B cell (primary cell): ENCODE measurements at regions not wholly inside any gene's neighbourhood (a gene's known extent, or its start where the extent isn't known, plus 50 kb on each side); places are given as distances from the start of the nearest gene placed in this dataset.

Source experiments
- ATAC-seq: fragments of 200-7000 bp; cut with Tn5 transposase; one replicate; pipeline ENCODE4 v1.10.0; 2021; ENCODE audit warnings: low read depth, mild to moderate bottlenecking, moderate number of reproducible peaks, moderate library complexity
- CTCF ChIA-PET: fragments of 350-600 bp; sonication (Branson Sonifier 250); formaldehyde crosslinking; loops from one replicate; lab custom pipeline; 2021; ENCODE audit warnings: antibody characterized with exemption, inconsistent platforms; lab: Charles Lee
- POLR2A ChIA-PET: fragments of 350-600 bp; sonication (Branson Sonifier 250); formaldehyde crosslinking; loops from one replicate; lab custom pipeline; 2021; ENCODE audit warnings: antibody characterized with exemption; lab: Charles Lee
- DNase-seq: peaks from one replicate; pipeline ENCODE4 v3.0.0; 2013
- H2AFZ ChIP-seq: 2 replicates; pipeline ENCODE4 v1.6.1; 2012; ENCODE audit warnings: mild to moderate bottlenecking, low read depth, low read length; ENCODE audit not compliant: insufficient read depth, poor library complexity, severe bottlenecking
- H3K27ac ChIP-seq, 2 donors: 1 replicate in 1 of 2; 2 replicates in 1 of 2; pipeline ENCODE4 v1.5.1; 2012 to 2013; ENCODE audit warnings: low read length in 2 of 2, mild to moderate bottlenecking in 2 of 2, moderate library complexity in 1 of 2
- H3K27me3 ChIP-seq, 4 experiments: fragments of 200-600 bp in 1 of 4; sonication (generic) in 1 of 4; replicated peaks in 1 of 4; 1 replicate in 2 of 4; 2 replicates in 2 of 4; pipeline versions ENCODE4 v1.6.1 to v1.7.0; 2013 to 2016; ENCODE audit warnings: low read length in 3 of 4, mild to moderate bottlenecking in 2 of 4, mixed read lengths in 1 of 4, moderate library complexity in 1 of 4; ENCODE audit not compliant: insufficient read depth in 4 of 4, control insufficient read depth in 3 of 4; ENCODE audit errors: control extremely low read depth in 1 of 4
- H3K36me3 ChIP-seq, 2 experiments: replicated peaks in 1 of 2; 1 replicate in 1 of 2; 2 replicates in 1 of 2; pipeline versions ENCODE4 v1.6.1 to v1.7.1; 2013; ENCODE audit warnings: low read length in 1 of 2; ENCODE audit not compliant: insufficient read depth in 2 of 2, control insufficient read depth in 1 of 2; ENCODE audit errors: control extremely low read depth in 1 of 2, extremely low read depth in 1 of 2
- H3K4me1 ChIP-seq, 2 donors: fragments of 200-600 bp in 1 of 2; sonication (generic) in 1 of 2; 1 replicate in 1 of 2; 2 replicates in 1 of 2; pipeline versions ENCODE4 v1.5.1 to v1.6.1; 2013 to 2017; ENCODE audit warnings: low read length in 2 of 2; ENCODE audit not compliant: control insufficient read depth in 2 of 2, insufficient read depth in 2 of 2
- H3K4me2 ChIP-seq: replicated peaks from 2 replicates; pipeline ENCODE3; 2012; ENCODE audit warnings: mild to moderate bottlenecking, low read depth, low read length; ENCODE audit not compliant: poor library complexity, severe bottlenecking
- H3K4me3 ChIP-seq, 5 experiments: fragments of 200-600 bp in 1 of 5; sonication (generic) in 1 of 5; 1 replicate in 3 of 5; 2 replicates in 2 of 5; pipeline versions ENCODE4 v1.5.1 to v1.7.0; 2011 to 2016; ENCODE audit warnings: low read length in 4 of 5, mild to moderate bottlenecking in 4 of 5, low read depth in 2 of 5, control low read depth in 1 of 5, moderate library complexity in 1 of 5; ENCODE audit not compliant: insufficient read depth in 1 of 5; ENCODE audit errors: control extremely low read depth in 1 of 5, extremely low read depth in 1 of 5
- H3K79me2 ChIP-seq: fragments of 200-600 bp; sonication (generic); one replicate; pipeline ENCODE4 v1.6.0; 2016; ENCODE audit warnings: low read length; ENCODE audit not compliant: control insufficient read depth, insufficient read depth
- H3K9ac ChIP-seq: fragments of 200-600 bp; sonication (generic); 2 replicates; pipeline ENCODE4 v1.6.1; 2017; ENCODE audit warnings: mild to moderate bottlenecking, low read length, moderate library complexity
- H3K9me3 ChIP-seq, 3 donors: one replicate each; pipeline versions ENCODE4 v1.6.1 to v1.7.1; 2013; ENCODE audit warnings: low read length in 2 of 3; ENCODE audit not compliant: control insufficient read depth in 2 of 3, insufficient read depth in 1 of 3; ENCODE audit errors: control extremely low read depth in 1 of 3
- H4K20me1 ChIP-seq: 2 replicates; pipeline ENCODE4 v1.6.0; 2012; ENCODE audit warnings: mild to moderate bottlenecking, low read length; ENCODE audit not compliant: insufficient read depth, control insufficient read depth, poor library complexity, severe bottlenecking
- H3K27ac Mint-ChIP-seq: one replicate; pipeline ENCODE4 v1.8.0; 2021; ENCODE audit warnings: mixed read lengths
- H3K27me3 Mint-ChIP-seq: one replicate; pipeline ENCODE4 v1.8.0; 2021; ENCODE audit warnings: mixed read lengths
- H3K4me1 Mint-ChIP-seq: one replicate; pipeline ENCODE4 v1.8.0; 2021; ENCODE audit warnings: mixed read lengths
- H3K4me3 Mint-ChIP-seq: one replicate; pipeline ENCODE4 v1.8.0; 2021; ENCODE audit warnings: mixed read lengths
- H3K9me3 Mint-ChIP-seq: one replicate; pipeline ENCODE4 v1.8.0; 2022; ENCODE audit warnings: mixed read lengths; ENCODE audit not compliant: insufficient read depth
- EZH2 ChIP-seq: IDR thresholded peaks from 2 replicates; pipeline ENCODE4 v1.6.1; 2012; ENCODE audit warnings: borderline replicate concordance, low read depth, mild to moderate bottlenecking, moderate library complexity, low read length; ENCODE audit not compliant: insufficient read depth, poor library complexity, severe bottlenecking
- WGBS: methylation state at CpG from one replicate; pipeline ENCODE4 v1.1.5; 2013; ENCODE audit warnings: missing lambda C conversion rate; ENCODE audit not compliant: insufficient coverage; 5-methylcytosine and 5-hydroxymethylcytosine counted together
- intact Hi-C: fragments of 100-400 bp; cut with micrococcal nuclease; formaldehyde crosslinking; loops from one replicate; pipeline ENCODE4 v1.10.0; 2022
- TF ChIP-seq, protein P1 (sequence below): fragments of 200-600 bp; IDR thresholded peaks from one replicate; pipeline ENCODE4 v1.8.0; 2022; ENCODE audit warnings: antibody characterized with exemption, mild to moderate bottlenecking

DNA sequence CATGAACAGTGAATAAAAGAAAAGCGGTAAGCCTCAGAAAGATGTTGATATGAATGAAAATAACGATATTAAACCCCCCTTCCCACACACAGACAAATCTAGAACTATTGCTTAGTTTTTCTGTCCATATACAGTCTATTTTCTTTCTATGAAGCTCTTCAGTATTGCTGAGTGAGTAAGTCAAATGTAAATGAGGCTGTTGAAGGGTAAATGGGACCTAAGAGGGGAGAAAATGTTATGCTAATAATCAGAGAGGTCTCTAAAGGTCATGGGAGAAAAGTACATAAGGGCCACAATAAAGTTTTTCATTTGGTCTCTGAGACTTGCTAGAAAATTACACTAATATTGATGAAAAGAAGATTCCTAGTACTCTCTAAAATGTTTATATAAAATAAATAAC is 56.2 kb downstream of the PABPC4L start:
- H3K9me3 Mint-ChIP-seq = peaks cover 3% of the 10 kb centered on the region

GRCh38 chr4:134144337-134144736 is 57.3 kb downstream of the PABPC4L start:
- Histone ChIP-seq H3K79me2 (no peaks in the 10 kb centered on the region), H3K9ac (no peak overlapping the region), H4K20me1 (no peaks in the 10 kb centered on the region), H3K36me3 (no peaks in the 10 kb centered on the region), H3K9me3 (no peaks in the 10 kb centered on the region), H3K4me3 (no peak overlapping the region), H3K4me1 (no peaks in the 10 kb centered on the region), H3K27me3 (no peaks in the 10 kb centered on the region), H3K27ac (no peak overlapping the region), H2AFZ (no peak overlapping the region), H3K4me2 (no peak overlapping the region)
- DNase-seq (no peak), ATAC-seq (no peak)
- intact Hi-C loops = no loop called here
- peaks cover 3% of the 10 kb centered on the region for H3K9me3 Mint-ChIP-seq
- WGBS = no CpG with 5 or more reads among the region's 2 CpGs
- TF ChIP-seq, protein P1, sequence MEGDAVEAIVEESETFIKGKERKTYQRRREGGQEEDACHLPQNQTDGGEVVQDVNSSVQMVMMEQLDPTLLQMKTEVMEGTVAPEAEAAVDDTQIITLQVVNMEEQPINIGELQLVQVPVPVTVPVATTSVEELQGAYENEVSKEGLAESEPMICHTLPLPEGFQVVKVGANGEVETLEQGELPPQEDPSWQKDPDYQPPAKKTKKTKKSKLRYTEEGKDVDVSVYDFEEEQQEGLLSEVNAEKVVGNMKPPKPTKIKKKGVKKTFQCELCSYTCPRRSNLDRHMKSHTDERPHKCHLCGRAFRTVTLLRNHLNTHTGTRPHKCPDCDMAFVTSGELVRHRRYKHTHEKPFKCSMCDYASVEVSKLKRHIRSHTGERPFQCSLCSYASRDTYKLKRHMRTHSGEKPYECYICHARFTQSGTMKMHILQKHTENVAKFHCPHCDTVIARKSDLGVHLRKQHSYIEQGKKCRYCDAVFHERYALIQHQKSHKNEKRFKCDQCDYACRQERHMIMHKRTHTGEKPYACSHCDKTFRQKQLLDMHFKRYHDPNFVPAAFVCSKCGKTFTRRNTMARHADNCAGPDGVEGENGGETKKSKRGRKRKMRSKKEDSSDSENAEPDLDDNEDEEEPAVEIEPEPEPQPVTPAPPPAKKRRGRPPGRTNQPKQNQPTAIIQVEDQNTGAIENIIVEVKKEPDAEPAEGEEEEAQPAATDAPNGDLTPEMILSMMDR = no peak
- no peak for TF ChIP-seq EZH2
- no peak overlapping the region for H3K27ac Mint-ChIP-seq
- H3K4me1 Mint-ChIP-seq = no peaks in the 10 kb centered on the region
- ChIA-PET CTCF (no interaction called here), POLR2A (no interaction called here)
- no peaks in the 10 kb centered on the region for H3K27me3 Mint-ChIP-seq
- no peak overlapping the region for H3K4me3 Mint-ChIP-seq

More for the DNA sequence above, 56.2 kb downstream of the PABPC4L start:
- DNase-seq (no peak), ATAC-seq (no peak)
- TF ChIP-seq, protein P1 = no peak
- TF ChIP-seq EZH2 = no peak
- H4K20me1 ChIP-seq = no peaks in the 10 kb centered on the region
- no peaks in the 10 kb centered on the region for H3K36me3 ChIP-seq
- WGBS = no CpG with 5 or more reads among the region's 2 CpGs
- CTCF ChIA-PET = no interaction called here
- Mint-ChIP-seq H3K27ac (no peak overlapping the region), H3K4me1 (no peaks in the 10 kb centered on the region), H3K27me3 (no peaks in the 10 kb centered on the region), H3K4me3 (no peak overlapping the region)
- H3K4me2 ChIP-seq = no peak overlapping the region
- H3K4me3 ChIP-seq = no peak overlapping the region
- no peak overlapping the region for H2AFZ ChIP-seq
- POLR2A ChIA-PET = no interaction called here
- H3K9me3 ChIP-seq = no peaks in the 10 kb centered on the region
- no peaks in the 10 kb centered on the region for H3K27me3 ChIP-seq
- intact Hi-C loops = no loop called here
- H3K79me2 ChIP-seq = no peaks in the 10 kb centered on the region
- no peak overlapping the region for H3K27ac ChIP-seq
- H3K4me1 ChIP-seq = no peaks in the 10 kb centered on the region
- H3K9ac ChIP-seq = no peak overlapping the region
